IMR-90 (cell line): ENCODE measurements at regions not wholly inside any gene's neighbourhood (a gene's known extent, or its start where the extent isn't known, plus 50 kb on each side); places are given as distances from the start of the nearest gene placed in this dataset.

Source experiments
- ATAC-seq: fragments of 200-7000 bp; cut with Tn5 transposase; 2 replicates; pipeline ENCODE4 v1.9.1; 2020; ENCODE audit warnings: low read depth, mild to moderate bottlenecking, moderate library complexity
- BruUV-seq: library from RNA; stranded (reverse); fragments of 400-500 nt; replicated peaks from 2 replicates; lab custom pipeline; 2021; lab: Mats Ljungman, UMichigan
- CTCF ChIA-PET: fragments of 300-600 bp; formaldehyde crosslinking; extraction: SDS; loops from one replicate; lab custom pipeline; 2021; ENCODE audit warnings: antibody characterized with exemption; lab: Yijun Ruan, JAX
- POLR2A ChIA-PET: fragments of 300-600 bp; sonication (Branson Sonifier 250); formaldehyde crosslinking; loops from one replicate; lab custom pipeline; 2022; ENCODE audit warnings: antibody characterized with exemption; ENCODE audit not compliant: unreplicated experiment; lab: Charles Lee
- DNase-seq: peaks from one replicate; pipeline ENCODE4 v3.0.0; 2013
- H2AFZ ChIP-seq: replicated peaks from 2 replicates; pipeline ENCODE3; 2013; ENCODE audit warnings: low read length, mild to moderate bottlenecking; ENCODE audit not compliant: poor library complexity
- H2AK5ac ChIP-seq: 2 replicates; pipeline ENCODE4 v1.6.1; 2013; ENCODE audit warnings: low read depth, low read length, inconsistent platforms
- H2AK9ac ChIP-seq: replicated peaks from 2 replicates; pipeline ENCODE3; 2013; ENCODE audit warnings: mild to moderate bottlenecking, low read depth, low read length, moderate library complexity; ENCODE audit not compliant: poor library complexity
- H2BK120ac ChIP-seq: 2 replicates; pipeline ENCODE4 v1.6.1; 2013; ENCODE audit warnings: low read depth, low read length, inconsistent platforms
- H2BK15ac ChIP-seq: 3 replicates; pipeline ENCODE4 v1.6.1; 2013; ENCODE audit warnings: low read depth, low read length, inconsistent platforms
- H2BK20ac ChIP-seq: 2 replicates; pipeline ENCODE4 v1.6.1; 2013; ENCODE audit warnings: low read depth, mild to moderate bottlenecking, inconsistent platforms, low read length, moderate library complexity
- H2BK5ac ChIP-seq: 2 replicates; pipeline ENCODE4 v1.6.1; 2013; ENCODE audit warnings: mild to moderate bottlenecking, low read depth, low read length, inconsistent platforms; ENCODE audit not compliant: poor library complexity, severe bottlenecking
- H3K14ac ChIP-seq: replicated peaks from 2 replicates; pipeline ENCODE4 v1.6.1; 2013; ENCODE audit warnings: low read depth, low read length, inconsistent platforms
- H3K18ac ChIP-seq: 2 replicates; pipeline ENCODE4 v1.6.1; 2013; ENCODE audit warnings: low read depth, low read length, control low read depth
- H3K23ac ChIP-seq: 2 replicates; pipeline ENCODE4 v1.6.1; 2013; ENCODE audit warnings: low read depth, low read length, inconsistent platforms
- H3K27ac ChIP-seq: 2 replicates; pipeline ENCODE4 v1.5.1; 2013; ENCODE audit warnings: mild to moderate bottlenecking, control low read depth, low read length; ENCODE audit not compliant: insufficient read depth
- H3K27me3 ChIP-seq: 2 replicates; pipeline ENCODE4 v1.6.1; 2013; ENCODE audit warnings: low read length; ENCODE audit not compliant: control insufficient read depth, insufficient read depth
- H3K36me3 ChIP-seq: 2 replicates; pipeline ENCODE4 v1.6.1; 2013; ENCODE audit warnings: low read length, mixed read lengths; ENCODE audit not compliant: control insufficient read depth, insufficient read depth
- H3K4ac ChIP-seq: 2 replicates; pipeline ENCODE4 v1.6.1; 2013; ENCODE audit warnings: low read depth, low read length, inconsistent platforms
- H3K4me1 ChIP-seq: 2 replicates; pipeline ENCODE4 v1.6.1; 2013; ENCODE audit warnings: low read length, mixed read lengths; ENCODE audit not compliant: control insufficient read depth, insufficient read depth
- H3K4me2 ChIP-seq: 2 replicates; pipeline ENCODE4 v1.6.1; 2013; ENCODE audit warnings: low read depth, mild to moderate bottlenecking, control low read depth, low read length, moderate library complexity
- H3K4me3 ChIP-seq: 2 replicates; pipeline ENCODE4 v1.5.1; 2013; ENCODE audit warnings: low read depth, mild to moderate bottlenecking, control low read depth, low read length, moderate library complexity; ENCODE audit not compliant: insufficient read depth
- H3K56ac ChIP-seq: 2 replicates; pipeline ENCODE4 v1.6.1; 2013; ENCODE audit warnings: low read length, inconsistent platforms; ENCODE audit not compliant: insufficient read depth; ENCODE audit errors: extremely low read depth
- H3K79me1 ChIP-seq, 2 experiments: 2 replicates each; pipeline ENCODE4 v1.6.1; 2013; ENCODE audit warnings: low read length in 2 of 2, inconsistent platforms in 1 of 2, low read depth in 1 of 2
- H3K9ac ChIP-seq: 2 replicates; pipeline ENCODE4 v1.6.1; 2013; ENCODE audit warnings: low read depth, low read length, control low read depth
- H3K9me1 ChIP-seq: 2 replicates; pipeline ENCODE4 v1.6.1; 2013; ENCODE audit warnings: low read length, inconsistent platforms; ENCODE audit not compliant: insufficient read depth
- H3K9me3 ChIP-seq: 2 replicates; pipeline ENCODE4 v1.6.1; 2013; ENCODE audit warnings: low read length; ENCODE audit not compliant: control insufficient read depth, insufficient read depth
- H4K20me1 ChIP-seq: 2 replicates; pipeline ENCODE4 v1.6.1; 2013; ENCODE audit warnings: low read length, inconsistent platforms; ENCODE audit not compliant: insufficient read depth
- H4K5ac ChIP-seq: 2 replicates; pipeline ENCODE4 v1.6.1; 2013; ENCODE audit warnings: mild to moderate bottlenecking, low read depth, low read length, control low read depth
- H4K8ac ChIP-seq, 2 experiments: 2 replicates each; pipeline ENCODE4 v1.6.1; 2013; ENCODE audit warnings: low read depth in 2 of 2, low read length in 2 of 2, control low read depth in 1 of 2, inconsistent platforms in 1 of 2
- H4K91ac ChIP-seq: 2 replicates; pipeline ENCODE4 v1.6.1; 2013; ENCODE audit warnings: low read depth, low read length, inconsistent platforms; ENCODE audit not compliant: insufficient read depth
- CEBPB ChIP-seq: IDR thresholded peaks from 2 replicates; pipeline ENCODE4 v1.6.1; 2012; ENCODE audit warnings: low read depth, low read length, improper control_type of control experiment
- CHD1 ChIP-seq: IDR thresholded peaks from 2 replicates; pipeline ENCODE4 v1.6.1; 2012; ENCODE audit warnings: low read depth, low read length, improper control_type of control experiment
- CTCF ChIP-seq: conservative IDR thresholded peaks from 2 replicates; pipeline ENCODE4 v1.5.1; 2012; ENCODE audit warnings: mild to moderate bottlenecking, low read depth, low read length, improper control_type of control experiment
- ELK1 ChIP-seq: fragments of 150-350 bp; IDR thresholded peaks from 2 replicates; pipeline ENCODE4 v1.6.1; 2016; ENCODE audit warnings: low read depth, mild to moderate bottlenecking, low read length, moderate library complexity, borderline replicate concordance
- FOS ChIP-seq: fragments of 150-350 bp; IDR thresholded peaks from 2 replicates; pipeline ENCODE4 v1.6.1; 2016; ENCODE audit warnings: low read depth, low read length
- MAZ ChIP-seq: IDR thresholded peaks from 2 replicates; pipeline ENCODE4 v1.6.1; 2012; ENCODE audit warnings: low read depth, mild to moderate bottlenecking, low read length, improper control_type of control experiment, moderate library complexity, borderline replicate concordance
- NFE2L2 ChIP-seq: fragments of 150-350 bp; IDR thresholded peaks from 2 replicates; pipeline ENCODE4 v1.6.1; 2016; ENCODE audit warnings: low read depth, mild to moderate bottlenecking, low read length
- RCOR1 ChIP-seq: IDR thresholded peaks from 2 replicates; pipeline ENCODE4 v1.6.1; 2012; ENCODE audit warnings: mild to moderate bottlenecking, low read length, improper control_type of control experiment; ENCODE audit not compliant: insufficient replicate concordance
- RFX5 ChIP-seq: IDR thresholded peaks from 2 replicates; pipeline ENCODE4 v1.8.0; 2012; ENCODE audit warnings: low read depth, mild to moderate bottlenecking, low read length, moderate library complexity
- WGBS, 2 experiments: methylation state at CpG; one replicate each; pipeline versions ENCODE4 v1.1.5 to v1.1.7; 2013; ENCODE audit warnings: missing lambda C conversion rate in 2 of 2; ENCODE audit not compliant: insufficient read length in 1 of 2; ENCODE audit errors: extremely low coverage in 2 of 2; 5-methylcytosine and 5-hydroxymethylcytosine counted together
- dilution Hi-C: fragments of 300-500 bp; cut with HindIII; formaldehyde crosslinking; loops from one replicate; pipeline ENCODE4 v1.14.3; 2018; ENCODE audit warnings: low sequenced_read_pairs; ENCODE audit not compliant: unreplicated experiment
- in situ Hi-C: fragments of 300-500 bp; cut with MboI; formaldehyde crosslinking; loops from 3 replicates; pipeline ENCODE4 v1.14.3; 2019; ENCODE audit warnings: low sequenced_read_pairs, inconsistent platforms, mixed read lengths
- intact Hi-C: fragments of 100-400 bp; cut with micrococcal nuclease; formaldehyde crosslinking; loops from 2 replicates; pipeline ENCODE4 v1.10.0; 2022

GRCh38 chr3:194225988-194226663, 90.2 kb downstream of the HES1 start:
- dilution Hi-C loops: no loop called here
- 45% methylated on average over 2 of the region's 13 CpGs; no CpG with 5 or more reads in 1 of the 2 experiments for WGBS, 2 experiments
- no TSS peak for BruUV-seq

More at GRCh38 chr3:194225988-194226663, 90.2 kb downstream of the HES1 start:
- Histone ChIP-seq H3K4ac (no peak overlapping the region), H2BK5ac (no peak overlapping the region), H3K9me3 (no peaks in the 10 kb centered on the region), H2BK120ac (no peak overlapping the region), H3K27ac (no peak overlapping the region), H3K9me1 (no peaks in the 10 kb centered on the region), H4K5ac (no peak overlapping the region), H2BK20ac (no peak overlapping the region), H2AK5ac (no peak overlapping the region), H2AK9ac (no peak overlapping the region), H3K56ac (no peak overlapping the region), H3K14ac (no peak overlapping the region), H2BK15ac (no peak overlapping the region), H3K23ac (no peak overlapping the region), H2AFZ (no peak overlapping the region), H3K27me3 (peaks cover 27% of the 10 kb centered on the region), H3K4me1 (no peaks in the 10 kb centered on the region), H3K4me2 (no peak overlapping the region), H3K9ac (no peak overlapping the region), H4K8ac (no peak overlapping the region), H4K20me1 (no peaks in the 10 kb centered on the region), H3K4me3 (no peak overlapping the region), H3K36me3 (no peaks in the 10 kb centered on the region), H4K91ac (no peak overlapping the region), H3K79me1 (no peaks in the 10 kb centered on the region), H3K18ac (no peak overlapping the region)
- in situ Hi-C loops: no loop called here
- intact Hi-C loops: no loop called here
- DNase-seq: no peak
- ChIA-PET CTCF (no interaction called here), POLR2A (no interaction called here)
- no peak for ATAC-seq
- no peak for TF ChIP-seq CHD1
- TF ChIP-seq CEBPB: no peak
- TF ChIP-seq ELK1: no peak
- no peak for TF ChIP-seq CTCF
- no peak for TF ChIP-seq RFX5
- TF ChIP-seq MAZ: no peak
- TF ChIP-seq NFE2L2: no peak
- no peak for TF ChIP-seq RCOR1
- TF ChIP-seq FOS: no peak
